Gastroesophageal sphincter (tissue), 3 donors: ENCODE measurements at regions not wholly inside any gene's neighbourhood (a gene's known extent, or its start where the extent isn't known, plus 50 kb on each side); places are given as distances from the start of the nearest gene placed in this dataset.

Experiments used
- EP300 ChIP-seq: sonication (generic); formaldehyde crosslinking; IDR thresholded peaks from one replicate; pipeline ENCODE4 v1.6.1; 2017; ENCODE audit warnings: antibody characterized with exemption, mild to moderate bottlenecking
- POLR2A ChIP-seq, 2 donors: fragments of 450-650 bp; IDR thresholded peaks; one replicate each; pipeline ENCODE4 v1.6.1; 2017; ENCODE audit warnings: antibody characterized with exemption in 2 of 2, mild to moderate bottlenecking in 2 of 2, moderate library complexity in 1 of 2
- POLR2AphosphoS5 ChIP-seq: sonication (generic); formaldehyde crosslinking; IDR thresholded peaks from one replicate; pipeline ENCODE4 v1.6.1; 2017; ENCODE audit warnings: antibody characterized with exemption
- TF ChIP-seq, protein P1 (sequence below), 4 experiments: fragments of 200-600 bp in 2 of 4; fragments of 450-650 bp in 2 of 4; sonication (generic) in 1 of 4; IDR thresholded peaks; one replicate each; pipeline ENCODE4 v1.5.1; 2017 to 2019; ENCODE audit warnings: antibody characterized with exemption in 4 of 4, mild to moderate bottlenecking in 2 of 4, moderate library complexity in 2 of 4

DNA sequence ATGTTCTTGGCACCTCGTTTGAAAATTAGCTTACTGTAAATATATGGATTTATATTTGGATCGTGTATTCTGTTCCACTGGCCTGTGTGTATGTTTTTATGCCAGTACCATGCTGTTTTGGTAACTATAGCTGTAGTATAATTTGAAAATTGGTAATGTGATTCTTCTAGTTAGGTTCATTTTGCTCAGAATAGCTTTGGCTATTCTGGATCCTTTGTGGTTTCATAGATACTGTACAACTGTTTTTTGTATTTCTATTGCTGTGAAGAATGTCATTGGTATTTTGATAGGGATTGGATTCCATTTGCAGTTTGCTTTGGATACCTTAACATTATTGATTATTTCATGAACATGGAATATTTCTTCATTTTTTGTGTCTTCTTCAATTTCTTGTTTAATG, 490.2 kb downstream of the BRINP3 start:
- TF ChIP-seq, protein P1, sequence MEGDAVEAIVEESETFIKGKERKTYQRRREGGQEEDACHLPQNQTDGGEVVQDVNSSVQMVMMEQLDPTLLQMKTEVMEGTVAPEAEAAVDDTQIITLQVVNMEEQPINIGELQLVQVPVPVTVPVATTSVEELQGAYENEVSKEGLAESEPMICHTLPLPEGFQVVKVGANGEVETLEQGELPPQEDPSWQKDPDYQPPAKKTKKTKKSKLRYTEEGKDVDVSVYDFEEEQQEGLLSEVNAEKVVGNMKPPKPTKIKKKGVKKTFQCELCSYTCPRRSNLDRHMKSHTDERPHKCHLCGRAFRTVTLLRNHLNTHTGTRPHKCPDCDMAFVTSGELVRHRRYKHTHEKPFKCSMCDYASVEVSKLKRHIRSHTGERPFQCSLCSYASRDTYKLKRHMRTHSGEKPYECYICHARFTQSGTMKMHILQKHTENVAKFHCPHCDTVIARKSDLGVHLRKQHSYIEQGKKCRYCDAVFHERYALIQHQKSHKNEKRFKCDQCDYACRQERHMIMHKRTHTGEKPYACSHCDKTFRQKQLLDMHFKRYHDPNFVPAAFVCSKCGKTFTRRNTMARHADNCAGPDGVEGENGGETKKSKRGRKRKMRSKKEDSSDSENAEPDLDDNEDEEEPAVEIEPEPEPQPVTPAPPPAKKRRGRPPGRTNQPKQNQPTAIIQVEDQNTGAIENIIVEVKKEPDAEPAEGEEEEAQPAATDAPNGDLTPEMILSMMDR (IDR thresholded peaks at IDR 0.05) = no peak
- no peak for TF ChIP-seq POLR2A (IDR thresholded peaks at IDR 0.05)
- TF ChIP-seq EP300 = no peak
- no peak for TF ChIP-seq POLR2AphosphoS5
